ENCODE measurements at regions not wholly inside any gene's neighbourhood (a gene's known extent, or its start where the extent isn't known, plus 50 kb on each side); places are given as distances from the start of the nearest gene placed in this dataset.

GRCh38 chr5:119945691-119946090 is 316.3 kb downstream of the FAM170A start:
- TF ChIP-seq, protein P1, sequence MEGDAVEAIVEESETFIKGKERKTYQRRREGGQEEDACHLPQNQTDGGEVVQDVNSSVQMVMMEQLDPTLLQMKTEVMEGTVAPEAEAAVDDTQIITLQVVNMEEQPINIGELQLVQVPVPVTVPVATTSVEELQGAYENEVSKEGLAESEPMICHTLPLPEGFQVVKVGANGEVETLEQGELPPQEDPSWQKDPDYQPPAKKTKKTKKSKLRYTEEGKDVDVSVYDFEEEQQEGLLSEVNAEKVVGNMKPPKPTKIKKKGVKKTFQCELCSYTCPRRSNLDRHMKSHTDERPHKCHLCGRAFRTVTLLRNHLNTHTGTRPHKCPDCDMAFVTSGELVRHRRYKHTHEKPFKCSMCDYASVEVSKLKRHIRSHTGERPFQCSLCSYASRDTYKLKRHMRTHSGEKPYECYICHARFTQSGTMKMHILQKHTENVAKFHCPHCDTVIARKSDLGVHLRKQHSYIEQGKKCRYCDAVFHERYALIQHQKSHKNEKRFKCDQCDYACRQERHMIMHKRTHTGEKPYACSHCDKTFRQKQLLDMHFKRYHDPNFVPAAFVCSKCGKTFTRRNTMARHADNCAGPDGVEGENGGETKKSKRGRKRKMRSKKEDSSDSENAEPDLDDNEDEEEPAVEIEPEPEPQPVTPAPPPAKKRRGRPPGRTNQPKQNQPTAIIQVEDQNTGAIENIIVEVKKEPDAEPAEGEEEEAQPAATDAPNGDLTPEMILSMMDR (IDR thresholded peaks at IDR 0.05) = no peak
- TF ChIP-seq POLR2AphosphoS5 (IDR thresholded peaks at IDR 0.05) (no peak), POLR2A (IDR thresholded peaks at IDR 0.05) (no peak), EP300 (IDR thresholded peaks at IDR 0.05) (no peak)
